ENCODE measurements at regions not wholly inside any gene's neighbourhood (a gene's known extent, or its start where the extent isn't known, plus 50 kb on each side); places are given as distances from the start of the nearest gene placed in this dataset.

GRCh38 chr15:91424001-91424400, 323.9 kb downstream of the SV2B start:
- Histone ChIP-seq H3K9me2 (ENCODE audit: low read depth, low read length) (no peaks in the 10 kb centered on the region), H3K9ac (ENCODE audit: low read length) (no peak overlapping the region), H3K4me2 (ENCODE audit: low read length) (no peak overlapping the region), H3K9me3 (ENCODE audit: low read length) (no peaks in the 10 kb centered on the region), H3K27ac (ENCODE audit: low read depth, low read length, poor library complexity, severe bottlenecking) (no peak overlapping the region), H3K36me3 (ENCODE audit: insufficient read depth, low read length) (no peaks in the 10 kb centered on the region), H2AFZ (ENCODE audit: low read length) (no peak overlapping the region), H3F3A (ENCODE audit: insufficient read depth, low read length) (no peaks in the 10 kb centered on the region), H3K4me1 (ENCODE audit: insufficient read depth, low read length, severe bottlenecking) (no peaks in the 10 kb centered on the region), H3K79me2 (ENCODE audit: insufficient read depth, low read length) (no peaks in the 10 kb centered on the region), H3K27me3 (ENCODE audit: insufficient read depth, low read length) (no peaks in the 10 kb centered on the region), H4K20me1 (ENCODE audit: insufficient read depth, low read length) (no peaks in the 10 kb centered on the region), H3K4me3 (ENCODE audit: low read depth, low read length, poor library complexity, severe bottlenecking) (no peak overlapping the region)
- TF ChIP-seq CTCF (IDR thresholded peaks at IDR 0.05; ENCODE audit: low read length): no peak
- no peak for TF ChIP-seq EZH2 (IDR thresholded peaks at IDR 0.05; ENCODE audit: borderline replicate concordance, low read length)

- Histone ChIP-seq H3K9me2 (ENCODE audit: low read depth, low read length) (no peaks in the 10 kb centered on the region), H3F3A (ENCODE audit: insufficient read depth, low read length) (no peaks in the 10 kb centered on the region), H4K20me1 (ENCODE audit: insufficient read depth, low read length) (no peaks in the 10 kb centered on the region), H3K4me2 (ENCODE audit: low read length) (no peak overlapping the region), H3K9me3 (ENCODE audit: low read length) (no peaks in the 10 kb centered on the region), H3K27ac (ENCODE audit: low read depth, low read length, poor library complexity, severe bottlenecking) (no peak overlapping the region), H2AFZ (ENCODE audit: low read length) (no peak overlapping the region), H3K9ac (ENCODE audit: low read length) (no peak overlapping the region), H3K36me3 (ENCODE audit: insufficient read depth, low read length) (no peaks in the 10 kb centered on the region), H3K27me3 (ENCODE audit: insufficient read depth, low read length) (no peaks in the 10 kb centered on the region), H3K79me2 (ENCODE audit: insufficient read depth, low read length) (no peaks in the 10 kb centered on the region), H3K4me3 (ENCODE audit: low read depth, low read length, poor library complexity, severe bottlenecking) (no peak overlapping the region), H3K4me1 (ENCODE audit: insufficient read depth, low read length, severe bottlenecking) (no peaks in the 10 kb centered on the region)
- no peak for TF ChIP-seq CTCF (IDR thresholded peaks at IDR 0.05; ENCODE audit: low read length)
- TF ChIP-seq EZH2 (IDR thresholded peaks at IDR 0.05; ENCODE audit: borderline replicate concordance, low read length): no peak
These were observed 326.4 kb downstream of the SV2B start for GRCh38 chr15:91426412-91426811.

- Histone ChIP-seq H3K9me2 (ENCODE audit: low read depth, low read length) (no peaks in the 10 kb centered on the region), H3K4me1 (ENCODE audit: insufficient read depth, low read length, severe bottlenecking) (no peaks in the 10 kb centered on the region), H3K4me2 (ENCODE audit: low read length) (no peak overlapping the region), H3K9ac (ENCODE audit: low read length) (no peak overlapping the region), H4K20me1 (ENCODE audit: insufficient read depth, low read length) (no peaks in the 10 kb centered on the region), H2AFZ (ENCODE audit: low read length) (no peak overlapping the region), H3K4me3 (ENCODE audit: low read depth, low read length, poor library complexity, severe bottlenecking) (no peak overlapping the region), H3F3A (ENCODE audit: insufficient read depth, low read length) (no peaks in the 10 kb centered on the region), H3K27ac (ENCODE audit: low read depth, low read length, poor library complexity, severe bottlenecking) (no peak overlapping the region), H3K79me2 (ENCODE audit: insufficient read depth, low read length) (no peaks in the 10 kb centered on the region), H3K36me3 (ENCODE audit: insufficient read depth, low read length) (no peaks in the 10 kb centered on the region), H3K27me3 (ENCODE audit: insufficient read depth, low read length) (no peaks in the 10 kb centered on the region), H3K9me3 (ENCODE audit: low read length) (no peaks in the 10 kb centered on the region)
- TF ChIP-seq EZH2 (IDR thresholded peaks at IDR 0.05; ENCODE audit: borderline replicate concordance, low read length) (no peak), CTCF (IDR thresholded peaks at IDR 0.05; ENCODE audit: low read length) (no peak)
These were observed 329.9 kb downstream of the SV2B start for GRCh38 chr15:91429973-91430372.
